GM10266 (cell line): ENCODE measurements at regions not wholly inside any gene's neighbourhood (a gene's known extent, or its start where the extent isn't known, plus 50 kb on each side); places are given as distances from the start of the nearest gene placed in this dataset.

ENCODE experiments used
- DNase-seq: peaks from one replicate; pipeline ENCODE4 v3.0.0; 2012; ENCODE audit errors: extremely low spot score
- CTCF ChIP-seq: IDR thresholded peaks from 2 replicates; pipeline ENCODE4 v1.5.1; 2012; ENCODE audit warnings: mild to moderate bottlenecking, low read depth; ENCODE audit not compliant: control insufficient read depth, insufficient read depth; ENCODE audit errors: missing control alignments

- no peak for DNase-seq
- no peak for TF ChIP-seq CTCF
Observed at GRCh38 chr7:92992483-92992882, 125.3 kb downstream of the SAMD9 start.

GRCh38 chr7:92991190-92991589 is 126.6 kb downstream of the SAMD9 start:
- no peak for DNase-seq

GRCh38 chr7:92988941-92989545 is 128.7 kb downstream of the SAMD9 start:
- DNase-seq, result no peak
- TF ChIP-seq CTCF, result no peak

More at GRCh38 chr7:92991190-92991589, 126.6 kb downstream of the SAMD9 start:
- no peak for TF ChIP-seq CTCF

- no peak for DNase-seq
- TF ChIP-seq CTCF, result peak; percentile 2
Observed at GRCh38 chr7:92988051-92988450, 129.7 kb downstream of the SAMD9 start.

- DNase-seq, result no peak
- no peak for TF ChIP-seq CTCF
Observed at GRCh38 chr7:92987538-92987937, 130.2 kb downstream of the SAMD9 start.

- no peak for TF ChIP-seq CTCF
- no peak for DNase-seq
Observed at GRCh38 chr7:92987095-92987494, 130.7 kb downstream of the SAMD9 start.

GRCh38 chr7:92982928-92983327 is 134.9 kb downstream of the SAMD9 start:
- no peak for DNase-seq
- TF ChIP-seq CTCF, result no peak
